Mesendoderm (in vitro differentiated cells): ENCODE measurements at regions not wholly inside any gene's neighbourhood (a gene's known extent, or its start where the extent isn't known, plus 50 kb on each side); places are given as distances from the start of the nearest gene placed in this dataset.

Experiments
- DNase-seq: peaks from one replicate; pipeline ENCODE4 v3.0.0; 2013
- H2AK5ac ChIP-seq: 2 replicates; pipeline ENCODE4 v1.6.1; 2013; ENCODE audit warnings: low read length, inconsistent platforms
- H2BK120ac ChIP-seq: 2 replicates; pipeline ENCODE4 v1.6.1; 2013; ENCODE audit warnings: low read depth, mild to moderate bottlenecking, low read length, moderate library complexity, mixed read lengths
- H2BK15ac ChIP-seq: replicated peaks from 2 replicates; pipeline ENCODE4 v1.6.1; 2013; ENCODE audit warnings: low read depth, mild to moderate bottlenecking, moderate library complexity
- H2BK5ac ChIP-seq: 2 replicates; pipeline ENCODE4 v1.6.1; 2013; ENCODE audit warnings: low read length, inconsistent platforms
- H3K18ac ChIP-seq: 2 replicates; pipeline ENCODE4 v1.6.1; 2013; ENCODE audit warnings: mild to moderate bottlenecking, low read length, mixed read lengths
- H3K23ac ChIP-seq: one replicate; pipeline ENCODE4 v1.6.1; 2013; ENCODE audit warnings: low read length
- H3K27ac ChIP-seq: 2 replicates; pipeline ENCODE4 v1.5.1; 2013; ENCODE audit warnings: low read depth, mild to moderate bottlenecking, inconsistent platforms, low read length, moderate library complexity
- H3K27me3 ChIP-seq: 2 replicates; pipeline ENCODE4 v1.6.1; 2013; ENCODE audit warnings: low read length, control low read depth, mild to moderate bottlenecking, inconsistent platforms; ENCODE audit not compliant: insufficient read depth, poor library complexity
- H3K36me3 ChIP-seq: 2 replicates; pipeline ENCODE4 v1.6.1; 2013; ENCODE audit warnings: low read length, inconsistent platforms; ENCODE audit not compliant: control insufficient read depth, insufficient read depth
- H3K4ac ChIP-seq: one replicate; pipeline ENCODE4 v1.6.1; 2013; ENCODE audit warnings: low read depth, mild to moderate bottlenecking, low read length, moderate library complexity
- H3K4me1 ChIP-seq: 2 replicates; pipeline ENCODE4 v1.6.1; 2013; ENCODE audit warnings: low read depth, low read length, inconsistent platforms; ENCODE audit not compliant: control insufficient read depth
- H3K4me2 ChIP-seq: 2 replicates; pipeline ENCODE4 v1.6.1; 2013; ENCODE audit warnings: low read length
- H3K4me3 ChIP-seq: 2 replicates; pipeline ENCODE4 v1.5.1; 2013; ENCODE audit warnings: mild to moderate bottlenecking, low read length
- H3K56ac ChIP-seq: one replicate; pipeline ENCODE4 v1.6.1; 2013; ENCODE audit warnings: low read length
- H3K79me1 ChIP-seq: 2 replicates; pipeline ENCODE4 v1.6.1; 2013; ENCODE audit warnings: low read length, inconsistent platforms
- H3K79me2 ChIP-seq: 2 replicates; pipeline ENCODE4 v1.6.1; 2013; ENCODE audit warnings: mild to moderate bottlenecking, low read length; ENCODE audit not compliant: control insufficient read depth, insufficient read depth
- H3K9ac ChIP-seq: 2 replicates; pipeline ENCODE4 v1.6.1; 2013; ENCODE audit warnings: low read length, inconsistent platforms
- H4K5ac ChIP-seq: one replicate; pipeline ENCODE4 v1.6.1; 2013; ENCODE audit warnings: low read length
- H4K8ac ChIP-seq: one replicate; pipeline ENCODE4 v1.6.1; 2013; ENCODE audit warnings: low read depth, mild to moderate bottlenecking, control low read depth, low read length, moderate library complexity
- WGBS: extraction: QIAGEN DNeasy Blood & Tissue Kit; methylation state at CpG from one replicate; pipeline ENCODE4 v1.1.7; 2013; ENCODE audit warnings: low lambda C conversion rate, missing lambda C conversion rate; ENCODE audit not compliant: insufficient coverage; ENCODE audit errors: extremely low coverage; 5-methylcytosine and 5-hydroxymethylcytosine counted together

GRCh38 chr22:22796724-22797123 is 90.9 kb upstream of the IGLL5 start:
- Histone ChIP-seq H3K27me3 (no peaks in the 10 kb centered on the region), H3K79me1 (no peaks in the 10 kb centered on the region), H3K4ac (no peak overlapping the region), H3K56ac (no peak overlapping the region), H2AK5ac (no peak overlapping the region), H3K79me2 (no peaks in the 10 kb centered on the region), H4K5ac (no peak overlapping the region), H3K9ac (no peak overlapping the region), H3K18ac (no peak overlapping the region), H2BK120ac (no peak overlapping the region), H3K4me3 (no peak overlapping the region), H3K23ac (no peak overlapping the region), H3K4me2 (no peak overlapping the region), H3K36me3 (no peaks in the 10 kb centered on the region), H3K27ac (no peak overlapping the region), H4K8ac (no peak overlapping the region), H2BK15ac (no peak overlapping the region), H2BK5ac (no peak overlapping the region), H3K4me1 (no peaks in the 10 kb centered on the region)
- no CpG with 5 or more reads among the region's 2 CpGs for WGBS
- no peak for DNase-seq

DNA sequence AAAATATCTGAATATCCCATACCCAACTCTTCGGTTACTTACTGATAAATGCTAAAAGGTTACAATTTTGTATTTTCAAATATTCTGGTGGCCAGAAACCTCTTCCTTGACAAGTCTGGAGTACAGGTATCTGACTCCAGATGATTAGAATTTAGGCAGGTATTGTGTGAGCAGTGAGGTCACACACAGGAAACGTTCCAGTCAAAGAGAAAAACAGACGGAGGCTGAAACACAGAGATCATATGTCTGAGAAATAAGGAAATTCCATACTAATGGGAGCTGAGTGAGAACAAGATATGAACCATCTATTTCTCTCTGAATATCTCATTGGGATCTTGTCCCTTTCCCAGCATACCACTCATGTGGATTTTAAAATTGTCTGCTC is 89.4 kb upstream of the IGLL5 start:
- H3K36me3 ChIP-seq: no peaks in the 10 kb centered on the region
- H3K4me2 ChIP-seq: no peak overlapping the region
- H3K56ac ChIP-seq: no peak overlapping the region
- H3K79me1 ChIP-seq: no peaks in the 10 kb centered on the region
- no peak overlapping the region for H3K23ac ChIP-seq
- H3K27me3 ChIP-seq: no peaks in the 10 kb centered on the region
- no peaks in the 10 kb centered on the region for H3K4me1 ChIP-seq
- no peak overlapping the region for H4K8ac ChIP-seq
- H2BK15ac ChIP-seq: no peak overlapping the region
- DNase-seq: no peak
- no peak overlapping the region for H3K18ac ChIP-seq
- no CpG with 5 or more reads among the region's 3 CpGs for WGBS
- H3K4ac ChIP-seq: no peak overlapping the region
- H3K4me3 ChIP-seq: no peak overlapping the region
- H2BK5ac ChIP-seq: no peak overlapping the region
- no peak overlapping the region for H4K5ac ChIP-seq
- H3K9ac ChIP-seq: no peak overlapping the region
- no peak overlapping the region for H2BK120ac ChIP-seq
- no peak overlapping the region for H2AK5ac ChIP-seq
- H3K79me2 ChIP-seq: no peaks in the 10 kb centered on the region
- H3K27ac ChIP-seq: no peak overlapping the region

GRCh38 chr22:22798716-22799115 is 88.9 kb upstream of the IGLL5 start:
- Histone ChIP-seq H2BK15ac (no peak overlapping the region), H3K27me3 (no peaks in the 10 kb centered on the region), H3K23ac (no peak overlapping the region), H3K4me1 (no peaks in the 10 kb centered on the region), H3K56ac (no peak overlapping the region), H3K4ac (no peak overlapping the region), H3K9ac (no peak overlapping the region), H4K8ac (no peak overlapping the region), H3K79me1 (no peaks in the 10 kb centered on the region), H3K36me3 (no peaks in the 10 kb centered on the region), H4K5ac (no peak overlapping the region), H3K18ac (no peak overlapping the region), H3K4me3 (no peak overlapping the region), H3K4me2 (no peak overlapping the region), H3K27ac (no peak overlapping the region), H2BK5ac (no peak overlapping the region), H2BK120ac (no peak overlapping the region), H3K79me2 (no peaks in the 10 kb centered on the region), H2AK5ac (no peak overlapping the region)
- DNase-seq: no peak
- WGBS: no CpG with 5 or more reads among the region's 1 CpG

DNA sequence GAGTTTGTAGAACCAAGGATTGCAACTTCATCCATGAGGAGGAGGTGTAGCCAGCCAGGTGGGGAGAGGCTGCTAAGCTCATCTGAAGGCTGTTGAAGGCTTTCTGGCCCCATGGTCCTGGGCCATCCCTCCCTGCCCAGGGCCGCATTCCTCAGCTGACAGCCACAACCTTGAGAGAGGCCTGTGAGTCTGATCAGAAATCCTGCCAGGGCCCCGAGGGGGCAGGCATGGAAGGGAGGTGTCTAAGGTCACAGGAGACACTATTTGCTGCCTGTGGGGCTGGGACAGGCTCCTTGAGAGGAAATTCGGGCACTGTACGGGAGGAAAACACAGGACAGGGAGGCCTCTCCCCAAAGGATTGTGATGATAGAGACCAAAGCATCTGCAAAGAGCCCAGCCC is 88.1 kb upstream of the IGLL5 start:
- Histone ChIP-seq H2AK5ac (no peak overlapping the region), H3K23ac (no peak overlapping the region), H3K79me1 (no peaks in the 10 kb centered on the region)

GRCh38 chr22:22800716-22801115 is 86.9 kb upstream of the IGLL5 start:
- Histone ChIP-seq H2BK5ac (no peak overlapping the region), H2BK15ac (no peak overlapping the region), H3K4me3 (no peak overlapping the region), H4K5ac (no peak overlapping the region), H3K79me1 (no peaks in the 10 kb centered on the region), H3K4me2 (no peak overlapping the region), H3K18ac (no peak overlapping the region), H3K9ac (no peak overlapping the region), H4K8ac (no peak overlapping the region), H3K27me3 (no peaks in the 10 kb centered on the region), H3K23ac (no peak overlapping the region), H3K36me3 (no peaks in the 10 kb centered on the region), H3K4ac (no peak overlapping the region), H2BK120ac (no peak overlapping the region), H3K4me1 (no peaks in the 10 kb centered on the region), H2AK5ac (no peak overlapping the region), H3K79me2 (no peaks in the 10 kb centered on the region), H3K27ac (no peak overlapping the region), H3K56ac (no peak overlapping the region)
- DNase-seq: no peak
- no CpG with 5 or more reads among the region's 3 CpGs for WGBS

More for the DNA sequence above, 88.1 kb upstream of the IGLL5 start:
- Histone ChIP-seq H3K9ac (no peak overlapping the region), H3K27me3 (no peaks in the 10 kb centered on the region), H2BK5ac (no peak overlapping the region), H3K4me1 (no peaks in the 10 kb centered on the region), H3K4me2 (no peak overlapping the region), H4K8ac (no peak overlapping the region), H2BK15ac (no peak overlapping the region), H3K79me2 (no peaks in the 10 kb centered on the region), H3K36me3 (no peaks in the 10 kb centered on the region), H2BK120ac (no peak overlapping the region), H3K4ac (no peak overlapping the region), H3K4me3 (no peak overlapping the region), H3K27ac (no peak overlapping the region), H4K5ac (no peak overlapping the region), H3K18ac (no peak overlapping the region), H3K56ac (no peak overlapping the region)
- DNase-seq: no peak
- WGBS: no CpG with 5 or more reads among the region's 4 CpGs

GRCh38 chr22:22802339-22802970 is 85.2 kb upstream of the IGLL5 start:
- H3K9ac ChIP-seq: no peak overlapping the region
- no peak overlapping the region for H2BK120ac ChIP-seq
- no peak overlapping the region for H3K27ac ChIP-seq
- no peak overlapping the region for H4K5ac ChIP-seq
- H3K36me3 ChIP-seq: no peaks in the 10 kb centered on the region
- no peak overlapping the region for H3K18ac ChIP-seq
- no peak overlapping the region for H2AK5ac ChIP-seq
- no peak overlapping the region for H3K56ac ChIP-seq
- no peak overlapping the region for H2BK5ac ChIP-seq
- DNase-seq: peak; percentile 26
- WGBS: no CpG with 5 or more reads among the region's 5 CpGs
- no peaks in the 10 kb centered on the region for H3K79me1 ChIP-seq
- H3K4me1 ChIP-seq: no peaks in the 10 kb centered on the region
- H4K8ac ChIP-seq: no peak overlapping the region
- H2BK15ac ChIP-seq: no peak overlapping the region
- no peak overlapping the region for H3K23ac ChIP-seq
- H3K4ac ChIP-seq: no peak overlapping the region
- H3K79me2 ChIP-seq: no peaks in the 10 kb centered on the region
- H3K4me3 ChIP-seq: no peak overlapping the region
- H3K27me3 ChIP-seq: no peaks in the 10 kb centered on the region
- no peak overlapping the region for H3K4me2 ChIP-seq
